Upper lobe of left lung (tissue), 6 donors: ENCODE measurements at regions not wholly inside any gene's neighbourhood (a gene's known extent, or its start where the extent isn't known, plus 50 kb on each side); places are given as distances from the start of the nearest gene placed in this dataset.
A peak's percentile ranks its signal among the peaks of the same experiment; 100 is the strongest.

Experiments used
- ATAC-seq, 2 donors: fragments of 200-7000 bp; cut with Tn5 transposase; one replicate each; pipeline ENCODE4 v1.9.1; 2022; ENCODE audit warnings: mild to moderate bottlenecking in 2 of 2, moderate library complexity in 2 of 2; ENCODE audit not compliant: low FRiP score in 2 of 2
- DNase-seq, 2 donors: peaks; one replicate each; pipeline ENCODE4 v3.0.0-alpha.2; 2019 to 2020
- H3K27ac ChIP-seq, 4 donors: fragments of 200-600 bp; sonication (generic); one replicate each; pipeline ENCODE4 v1.5.1; 2016 to 2019
- H3K27me3 ChIP-seq, 4 donors: fragments of 200-600 bp; sonication (generic); one replicate each; pipeline ENCODE4 v1.5.1; 2017 to 2019
- H3K36me3 ChIP-seq, 4 donors: fragments of 200-600 bp; sonication (generic); one replicate each; pipeline ENCODE4 v1.5.1; 2016 to 2019
- H3K4me1 ChIP-seq, 4 donors: fragments of 200-600 bp; sonication (generic); one replicate each; pipeline ENCODE4 v1.5.1; 2018 to 2019
- H3K4me3 ChIP-seq, 4 donors: fragments of 200-600 bp; sonication (generic); one replicate each; pipeline ENCODE4 v1.5.1; 2017 to 2019; ENCODE audit warnings: mild to moderate bottlenecking in 2 of 4, moderate library complexity in 1 of 4
- H3K9me3 ChIP-seq, 4 donors: fragments of 200-600 bp; sonication (generic); one replicate each; pipeline ENCODE4 v1.5.1; 2018 to 2019
- CTCF ChIP-seq, 6 experiments: fragments of 450-650 bp in 4 of 6; fragments of 200-600 bp in 2 of 6; sonication (generic) in 2 of 6; IDR thresholded peaks; one replicate each; pipeline ENCODE4 v1.5.1; 2016 to 2019; ENCODE audit warnings: antibody characterized with exemption in 6 of 6
- EP300 ChIP-seq, 4 donors: sonication (generic); formaldehyde crosslinking; IDR thresholded peaks; one replicate each; pipeline ENCODE4 v1.5.1; 2017; ENCODE audit warnings: antibody characterized with exemption in 4 of 4, control low read depth in 2 of 4
- POLR2A ChIP-seq, 4 donors: fragments of 450-650 bp; IDR thresholded peaks; one replicate each; pipeline ENCODE4 v1.5.1; 2016 to 2017; ENCODE audit warnings: antibody characterized with exemption in 4 of 4, mild to moderate bottlenecking in 2 of 4
- POLR2AphosphoS5 ChIP-seq, 2 donors: sonication (generic); formaldehyde crosslinking; IDR thresholded peaks; one replicate each; pipeline ENCODE4 v1.5.1; 2017; ENCODE audit warnings: antibody characterized with exemption in 2 of 2
- WGBS, 2 donors: methylation state at CpG; one replicate each; pipeline ENCODE4 v1.1.5; 2017 to 2018; 5-methylcytosine and 5-hydroxymethylcytosine counted together
- donor health status: DM: no; HTN: no; CAD: no; lungs with moderate emphysema.
- donor health status: DM: no; HTN: yes; CAD: no; lungs with severe emphysema.

DNA sequence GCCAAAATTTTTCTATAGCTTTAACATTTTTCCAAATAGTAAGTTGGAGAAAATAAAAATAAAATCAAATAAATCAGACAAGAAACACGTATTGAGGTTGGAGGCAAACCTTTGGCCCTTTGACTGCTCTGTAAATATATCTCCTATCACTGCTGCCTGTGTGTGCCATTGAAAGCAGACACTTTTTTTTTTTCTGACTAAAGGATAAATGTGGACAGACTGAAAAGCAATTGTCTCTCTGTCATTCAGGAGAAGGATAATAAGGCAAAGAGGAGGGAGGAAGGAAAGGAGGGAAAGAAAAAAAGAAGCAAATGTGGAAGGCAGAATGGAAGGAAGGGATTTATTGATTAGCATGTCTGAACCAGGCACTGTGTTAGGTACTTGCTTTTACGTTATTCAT is 85.2 kb upstream of the SULF2 start:
- ATAC-seq (no peak), DNase-seq (no peak)
- H3K36me3 ChIP-seq: no peaks in the 10 kb centered on the region
- no peak overlapping the region for H3K4me3 ChIP-seq
- no peak overlapping the region for H3K27ac ChIP-seq
- H3K9me3 ChIP-seq: no peaks in the 10 kb centered on the region
- no peak for TF ChIP-seq POLR2AphosphoS5 (IDR thresholded peaks at IDR 0.05)
- TF ChIP-seq EP300 (IDR thresholded peaks at IDR 0.05): no peak
- no peak for TF ChIP-seq POLR2A (IDR thresholded peaks at IDR 0.05)
- TF ChIP-seq CTCF (IDR thresholded peaks at IDR 0.05): no peak
- no peaks in the 10 kb centered on the region for H3K27me3 ChIP-seq
- WGBS, 2 donors: 73 to 80% methylated on average over 2 of the region's 2 CpGs
- no peaks in the 10 kb centered on the region for H3K4me1 ChIP-seq

DNA sequence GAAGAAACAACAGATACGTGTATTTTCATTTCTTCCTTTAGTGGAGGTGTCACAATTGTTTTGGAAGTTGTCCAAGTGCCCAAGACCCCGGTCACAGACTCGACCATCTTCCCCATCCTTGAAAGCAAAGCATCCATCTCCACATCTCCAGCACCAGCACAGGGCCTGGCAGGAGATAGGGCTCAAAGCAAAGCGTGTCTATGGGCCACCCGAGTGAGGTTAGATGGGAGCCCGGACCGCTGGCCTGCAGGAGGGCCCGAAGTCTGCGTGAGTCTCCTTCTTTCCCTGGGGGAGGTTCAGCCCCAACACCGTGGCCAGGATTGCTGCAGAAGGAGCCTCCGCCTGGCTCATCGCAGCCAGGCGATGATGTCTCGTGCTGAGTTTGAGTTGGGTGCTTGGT is 83.5 kb upstream of the SULF2 start:
- TF ChIP-seq POLR2A (IDR thresholded peaks at IDR 0.05) (no peak), CTCF (IDR thresholded peaks at IDR 0.05) (no peak), EP300 (IDR thresholded peaks at IDR 0.05) (no peak)
- WGBS, 2 donors: 85 to 88% methylated on average over 12 to 14 of the region's 14 CpGs
- H3K36me3 ChIP-seq: no peaks in the 10 kb centered on the region
- H3K27me3 ChIP-seq: no peaks in the 10 kb centered on the region
- DNase-seq: peak in 1 of 2 donors; percentile 41
- ATAC-seq: no peak
- H3K4me1 ChIP-seq: no peaks in the 10 kb centered on the region
- no peak overlapping the region for H3K27ac ChIP-seq
- H3K4me3 ChIP-seq: no peak overlapping the region
- no peaks in the 10 kb centered on the region for H3K9me3 ChIP-seq

GRCh38 chr20:47868236-47868635 is 83.0 kb upstream of the SULF2 start:
- peaks cover 0 to under 1% (median 0%) of the 10 kb centered on the region in 4 donors for H3K9me3 ChIP-seq
- DNase-seq (no peak), ATAC-seq (no peak)
- H3K27me3 ChIP-seq: no peaks in the 10 kb centered on the region
- H3K27ac ChIP-seq: no peak overlapping the region
- 88 to 95% methylated on average over 8 to 11 of the region's 11 CpGs for WGBS, 2 donors
- no peaks in the 10 kb centered on the region for H3K4me1 ChIP-seq
- H3K4me3 ChIP-seq: no peak overlapping the region
- no peak for TF ChIP-seq EP300 (IDR thresholded peaks at IDR 0.05)
- no peak for TF ChIP-seq POLR2A (IDR thresholded peaks at IDR 0.05)
- no peak for TF ChIP-seq CTCF (IDR thresholded peaks at IDR 0.05)
- no peak for TF ChIP-seq POLR2AphosphoS5 (IDR thresholded peaks at IDR 0.05)
- H3K36me3 ChIP-seq: no peaks in the 10 kb centered on the region

- DNase-seq: no peak
- ATAC-seq: peak in 1 of 2 donors; percentile 8
- WGBS, 2 donors: 86% methylated on average over 9 to 12 of the region's 15 CpGs
These were observed 82.5 kb upstream of the SULF2 start for GRCh38 chr20:47867831-47868230.

More at GRCh38 chr20:47867831-47868230, 82.5 kb upstream of the SULF2 start:
- TF ChIP-seq POLR2A (IDR thresholded peaks at IDR 0.05) (no peak), CTCF (IDR thresholded peaks at IDR 0.05) (no peak), POLR2AphosphoS5 (IDR thresholded peaks at IDR 0.05) (no peak), EP300 (IDR thresholded peaks at IDR 0.05) (no peak)
- H3K27me3 ChIP-seq: no peaks in the 10 kb centered on the region
- no peak overlapping the region for H3K4me3 ChIP-seq
- H3K27ac ChIP-seq: no peak overlapping the region
- H3K4me1 ChIP-seq: no peaks in the 10 kb centered on the region
- peaks cover 0 to 5% (median 0%) of the 10 kb centered on the region in 4 donors for H3K9me3 ChIP-seq
- H3K36me3 ChIP-seq: no peaks in the 10 kb centered on the region
